PC-9 (cell line): ENCODE measurements at regions not wholly inside any gene's neighbourhood (a gene's known extent, or its start where the extent isn't known, plus 50 kb on each side); places are given as distances from the start of the nearest gene placed in this dataset.

ENCODE experiments used
- EZH2 ChIP-seq: fragments of 200-600 bp; sonication (generic); IDR thresholded peaks from 2 replicates; pipeline ENCODE4 v1.8.0; 2017; ENCODE audit warnings: antibody characterized with exemption, low read depth
- TF ChIP-seq, protein P1 (sequence below): fragments of 200-600 bp; sonication (generic); conservative IDR thresholded peaks from 2 replicates; pipeline ENCODE4 v1.6.1; 2017; ENCODE audit warnings: mixed run types, antibody characterized with exemption, mild to moderate bottlenecking, moderate library complexity

DNA sequence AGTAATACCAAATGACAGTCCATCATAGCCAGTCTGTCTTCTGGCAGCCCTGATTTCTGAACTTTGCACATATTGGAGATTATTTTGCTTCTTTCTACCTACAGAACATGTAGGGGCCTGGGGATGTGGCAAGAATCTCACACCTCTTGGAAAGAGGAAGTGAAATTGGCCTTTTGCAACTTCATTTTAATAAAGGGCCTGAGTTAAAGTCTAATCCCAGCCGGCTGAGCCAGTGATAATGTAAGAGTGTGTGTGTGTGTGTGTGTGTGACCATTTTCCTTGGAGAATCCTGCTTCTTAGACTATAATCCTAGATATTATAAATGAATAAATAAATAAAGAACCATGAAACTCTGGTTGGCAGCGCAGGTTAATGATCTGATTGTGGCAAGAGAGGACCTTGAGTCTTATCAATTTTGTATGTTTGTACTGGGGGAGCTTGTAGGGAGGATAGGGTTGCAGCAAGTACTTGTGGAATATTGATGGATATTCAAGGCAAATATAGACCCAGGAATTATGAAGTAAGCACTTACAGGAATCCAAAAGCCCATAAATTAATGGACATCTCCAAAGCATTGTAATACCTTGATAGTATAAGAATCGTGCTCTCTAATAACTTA, 233.2 kb upstream of the AMIGO2 start:
- TF ChIP-seq, protein P1, sequence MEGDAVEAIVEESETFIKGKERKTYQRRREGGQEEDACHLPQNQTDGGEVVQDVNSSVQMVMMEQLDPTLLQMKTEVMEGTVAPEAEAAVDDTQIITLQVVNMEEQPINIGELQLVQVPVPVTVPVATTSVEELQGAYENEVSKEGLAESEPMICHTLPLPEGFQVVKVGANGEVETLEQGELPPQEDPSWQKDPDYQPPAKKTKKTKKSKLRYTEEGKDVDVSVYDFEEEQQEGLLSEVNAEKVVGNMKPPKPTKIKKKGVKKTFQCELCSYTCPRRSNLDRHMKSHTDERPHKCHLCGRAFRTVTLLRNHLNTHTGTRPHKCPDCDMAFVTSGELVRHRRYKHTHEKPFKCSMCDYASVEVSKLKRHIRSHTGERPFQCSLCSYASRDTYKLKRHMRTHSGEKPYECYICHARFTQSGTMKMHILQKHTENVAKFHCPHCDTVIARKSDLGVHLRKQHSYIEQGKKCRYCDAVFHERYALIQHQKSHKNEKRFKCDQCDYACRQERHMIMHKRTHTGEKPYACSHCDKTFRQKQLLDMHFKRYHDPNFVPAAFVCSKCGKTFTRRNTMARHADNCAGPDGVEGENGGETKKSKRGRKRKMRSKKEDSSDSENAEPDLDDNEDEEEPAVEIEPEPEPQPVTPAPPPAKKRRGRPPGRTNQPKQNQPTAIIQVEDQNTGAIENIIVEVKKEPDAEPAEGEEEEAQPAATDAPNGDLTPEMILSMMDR, result no peak
- TF ChIP-seq EZH2, result no peak
